NCI-H774 (cell line): ENCODE measurements at regions not wholly inside any gene's neighbourhood (a gene's known extent, or its start where the extent isn't known, plus 50 kb on each side); places are given as distances from the start of the nearest gene placed in this dataset.
"Not testable (repeated sequence)": the region's sequence is repeated elsewhere in the genome, so short reads cannot be mapped to it uniquely, and the experiment has no call there.

Experiments
- DNase-seq: peaks from one replicate; lab custom pipeline; 2025; lab: John Stamatoyannopoulos, UW

DNA sequence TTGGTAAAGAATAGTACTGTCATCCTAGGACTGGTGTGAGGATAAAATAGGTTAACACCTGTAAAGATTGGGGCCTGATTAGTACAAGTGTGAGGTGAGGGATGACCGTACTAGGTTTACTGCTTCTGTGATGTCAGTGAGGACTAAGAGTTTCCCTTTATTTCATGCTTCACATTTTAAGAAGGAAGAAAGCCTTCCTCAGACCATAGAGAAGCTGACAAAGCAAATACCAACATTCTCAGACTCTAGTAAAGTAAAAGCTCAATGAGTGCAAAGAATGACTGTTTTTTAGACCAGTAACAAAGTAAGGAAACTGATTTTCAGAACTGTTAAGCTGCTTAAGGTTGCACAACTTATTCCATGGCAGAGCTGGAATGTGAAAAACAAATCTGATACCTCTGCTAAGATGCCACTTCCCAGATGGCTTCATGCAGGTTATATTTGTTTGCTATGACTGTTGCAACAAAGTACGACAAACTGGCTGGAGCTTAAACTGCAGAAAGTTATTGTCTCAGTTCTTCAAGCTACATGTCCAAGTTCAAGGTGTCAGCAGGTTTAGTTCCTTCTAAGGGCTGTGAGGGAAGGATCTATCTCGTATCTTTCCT is 354.9 kb downstream of the RSL24D1 start:
- no peak for DNase-seq

GRCh38 chr15:54840621-54841398 is 355.9 kb downstream of the RSL24D1 start:
- DNase-seq = no peak

GRCh38 chr15:54839379-54839778 is 357.4 kb downstream of the RSL24D1 start:
- DNase-seq = no peak

DNA sequence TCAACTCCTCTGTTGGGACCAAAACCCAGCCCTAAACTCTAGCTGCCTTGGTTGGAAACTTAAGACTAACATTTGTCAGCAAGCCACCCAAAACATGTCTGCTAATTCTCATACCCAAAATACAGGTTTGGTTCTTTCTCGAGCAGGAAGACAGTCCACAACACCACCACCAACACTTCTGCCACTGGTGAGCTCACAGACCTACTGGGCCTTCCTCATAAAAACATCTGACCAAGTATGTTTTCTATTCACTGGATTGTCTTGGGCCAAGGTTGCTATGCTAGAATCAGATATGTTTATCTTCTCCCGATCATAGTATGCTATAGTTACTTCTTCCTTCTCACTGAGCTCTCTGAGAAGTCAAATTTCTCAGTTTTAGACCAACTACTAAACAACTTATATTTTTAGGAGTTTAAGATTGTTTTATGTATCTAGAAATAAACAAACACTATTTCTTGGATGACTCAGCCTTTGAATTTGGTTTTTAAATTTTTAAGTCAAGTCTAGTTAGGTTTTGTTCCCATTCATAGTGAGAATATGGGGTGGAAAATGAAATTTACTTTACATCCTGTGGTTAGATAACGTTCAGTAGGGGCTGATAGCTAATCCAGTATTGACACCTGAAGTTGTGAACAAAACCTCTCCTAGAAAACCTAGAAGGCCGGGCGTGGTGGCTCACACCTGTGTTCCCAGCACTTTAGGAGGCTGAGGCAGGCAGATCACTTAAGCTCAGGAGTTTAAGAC is 360.5 kb downstream of the RSL24D1 start:
- no peak for DNase-seq

DNA sequence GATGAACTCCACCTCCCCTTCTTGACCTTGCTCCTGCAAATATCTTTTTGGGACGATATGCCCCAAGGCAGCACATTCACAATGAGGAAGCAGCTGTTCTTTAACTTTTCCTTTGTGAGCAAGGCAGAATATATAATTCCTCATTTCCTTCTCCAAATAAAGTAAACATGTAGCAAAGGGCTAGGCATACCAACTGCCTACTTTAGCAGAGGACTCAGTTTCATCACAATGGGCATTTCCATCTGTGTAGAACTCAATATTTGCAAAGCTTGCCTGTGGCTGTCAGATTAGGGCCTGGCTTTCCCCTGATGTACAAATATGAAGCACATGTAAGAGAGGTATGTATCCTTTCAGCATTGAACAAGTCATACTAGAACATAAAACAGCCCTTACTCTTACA is 366.9 kb downstream of the RSL24D1 start:
- no peak for DNase-seq

DNA sequence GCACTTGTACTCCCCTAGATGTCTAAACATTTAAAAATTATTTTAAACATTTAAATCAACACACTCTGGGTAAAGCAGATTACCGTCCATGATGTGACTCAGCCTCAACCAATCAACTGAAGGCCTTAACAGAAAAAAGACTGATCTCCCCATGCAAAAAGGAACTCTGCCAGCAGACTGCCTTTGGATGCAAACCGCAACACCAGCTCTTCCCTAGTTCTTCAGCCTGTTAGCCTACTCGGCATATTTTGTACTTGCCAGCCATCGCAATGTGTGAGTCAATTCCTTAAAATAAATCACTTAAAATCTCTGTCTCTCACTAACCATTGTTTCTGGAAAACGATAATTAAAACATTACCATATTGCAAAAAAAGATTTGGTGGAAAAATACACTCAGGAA is 375.9 kb downstream of the RSL24D1 start:
- no peak for DNase-seq

GRCh38 chr15:54820098-54820497 is 376.6 kb downstream of the RSL24D1 start:
- DNase-seq = no peak

DNA sequence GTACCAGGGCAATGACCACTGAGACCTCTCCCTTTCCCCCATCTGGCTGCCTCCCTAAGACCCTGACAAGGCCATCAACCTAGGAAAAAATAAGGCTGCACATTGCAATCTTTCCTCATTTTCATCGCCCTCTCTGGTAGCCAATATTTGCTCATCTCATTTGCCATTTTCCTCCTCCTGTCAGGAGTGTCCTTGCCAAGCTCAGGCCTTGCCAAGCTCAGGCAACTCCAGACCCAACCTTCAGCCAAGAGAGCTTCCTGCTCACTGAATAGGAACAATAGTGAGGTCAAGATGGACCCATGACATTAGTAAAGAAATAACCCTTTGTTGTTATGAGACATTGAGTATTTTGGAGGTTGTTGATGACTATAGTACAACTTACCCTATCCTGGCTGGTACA is 380.3 kb downstream of the RSL24D1 start:
- no peak for DNase-seq

DNA sequence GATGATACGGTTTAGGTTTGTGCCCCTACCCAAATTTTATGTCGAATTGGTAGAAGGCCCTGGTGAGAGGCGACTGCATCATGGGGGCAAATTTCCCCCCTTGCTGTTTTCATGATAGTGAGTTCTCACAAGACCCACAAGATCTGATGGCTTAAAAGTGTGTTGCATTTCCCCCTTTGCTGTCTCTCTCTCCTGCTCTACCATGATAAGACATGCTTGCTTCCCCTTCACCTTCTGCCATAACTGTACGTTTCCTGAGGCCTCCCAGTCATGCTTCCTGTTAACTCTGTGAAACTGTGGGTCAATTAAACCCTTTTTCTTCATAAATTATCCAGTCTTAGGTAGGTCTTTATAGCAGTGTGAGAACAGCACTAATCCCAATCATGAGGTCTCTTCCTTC is 381.2 kb downstream of the RSL24D1 start:
- no peak for DNase-seq

GRCh38 chr15:54812383-54812782 is 384.4 kb downstream of the RSL24D1 start:
- DNase-seq = no peak

DNA sequence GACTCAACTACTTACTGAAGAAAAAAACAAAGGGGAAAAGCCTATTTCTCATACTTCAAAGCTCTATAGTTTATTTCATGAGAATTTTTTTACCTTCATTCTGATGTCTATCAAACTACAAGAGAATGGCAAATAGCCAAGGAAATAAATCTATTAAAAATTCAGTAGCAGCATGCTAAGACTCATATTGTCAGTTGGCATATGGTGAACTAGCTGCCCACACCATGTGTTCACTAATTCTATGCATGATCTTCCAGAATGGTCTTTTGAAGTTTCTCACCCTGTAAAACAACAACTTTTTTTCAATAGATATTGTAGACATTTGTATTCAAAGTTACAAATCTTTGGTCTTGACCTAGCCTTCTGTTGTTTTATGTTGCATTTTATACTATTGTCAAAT is 386.2 kb downstream of the RSL24D1 start:
- no peak for DNase-seq

GRCh38 chr15:54810031-54810430 is 386.7 kb downstream of the RSL24D1 start:
- no peak for DNase-seq

DNA sequence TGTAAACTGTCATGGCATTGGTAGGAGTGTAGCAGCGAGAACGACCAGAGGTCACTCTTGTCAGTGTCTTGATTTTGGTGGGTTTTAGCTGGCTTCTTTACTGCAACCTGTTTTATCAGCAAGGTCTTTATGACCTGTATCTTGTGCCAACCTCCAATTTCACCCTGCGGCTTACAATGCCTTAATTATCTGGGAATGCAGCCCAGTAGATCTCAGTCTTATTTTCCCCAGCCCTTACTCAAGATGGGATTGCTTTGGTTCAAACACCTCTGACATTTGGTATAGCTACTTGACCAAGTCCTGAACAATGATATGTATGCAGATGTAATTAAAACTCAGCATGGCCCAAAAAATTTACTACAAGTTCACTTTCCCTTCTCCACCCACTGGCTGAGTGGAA is 388.4 kb downstream of the RSL24D1 start:
- DNase-seq = no peak

DNA sequence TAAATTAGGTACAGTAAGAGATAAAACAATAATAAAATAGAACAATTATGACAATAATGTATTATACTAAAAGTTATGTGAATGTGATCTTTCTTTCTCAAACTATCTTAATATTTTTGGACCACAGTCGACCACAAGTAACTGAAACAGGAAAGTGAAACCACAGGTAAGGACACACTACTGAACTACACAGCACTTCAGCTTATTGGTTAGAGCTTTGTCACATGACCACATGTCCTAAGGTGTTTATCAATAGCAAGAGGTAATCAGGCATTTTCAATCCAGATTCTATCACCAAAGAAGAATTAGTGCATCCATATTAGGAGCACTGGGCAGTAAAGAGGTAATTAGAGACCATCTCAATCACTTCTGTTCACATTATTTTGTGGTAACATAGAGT is 392.8 kb downstream of the RSL24D1 start:
- DNase-seq = no peak

GRCh38 chr15:54803134-54803808 is 393.5 kb downstream of the RSL24D1 start:
- DNase-seq = no peak

- DNase-seq = no peak
Observed at GRCh38 chr15:54792526-54792925, 404.2 kb downstream of the RSL24D1 start.

DNA sequence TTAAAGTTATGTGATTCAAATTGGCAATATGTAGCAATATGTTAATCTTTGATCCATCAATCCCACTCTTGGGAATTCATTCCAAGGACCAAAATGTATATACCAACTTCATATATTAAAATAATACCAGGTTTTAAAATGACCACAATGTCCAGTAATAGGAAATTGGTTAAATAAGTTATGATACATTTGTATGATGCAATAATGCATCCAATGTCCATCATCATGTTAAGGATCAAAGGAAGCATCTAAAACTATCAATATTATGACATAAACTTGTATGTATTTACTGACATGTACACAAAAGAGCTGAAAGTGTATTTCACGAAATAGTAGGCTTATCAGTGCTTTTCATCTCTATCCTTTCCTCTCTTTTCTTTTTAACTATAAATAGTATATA is 406.0 kb downstream of the RSL24D1 start:
- DNase-seq = no peak

DNA sequence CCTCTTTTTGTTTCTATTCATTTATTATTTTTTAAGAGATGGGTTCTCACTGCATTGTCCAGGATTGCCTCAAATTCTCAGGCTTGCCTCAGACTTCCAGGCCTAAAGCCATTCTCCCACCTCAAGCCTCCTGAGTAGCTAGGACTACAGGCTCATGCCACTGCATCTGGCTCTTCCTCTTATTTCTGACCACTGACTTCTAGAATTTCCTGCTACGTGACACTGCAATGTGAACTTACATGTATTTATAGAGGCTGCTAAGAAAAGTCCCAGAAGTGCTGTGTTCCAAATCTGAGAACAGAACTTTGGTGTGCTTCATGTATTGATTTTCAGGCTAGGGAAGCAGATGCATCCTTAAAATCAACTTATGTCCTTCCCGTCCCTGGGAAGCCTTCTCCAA is 407.4 kb downstream of the RSL24D1 start:
- no peak for DNase-seq

GRCh38 chr15:54781220-54781619 is 415.5 kb downstream of the RSL24D1 start:
- not testable (repeated sequence) for DNase-seq

DNA sequence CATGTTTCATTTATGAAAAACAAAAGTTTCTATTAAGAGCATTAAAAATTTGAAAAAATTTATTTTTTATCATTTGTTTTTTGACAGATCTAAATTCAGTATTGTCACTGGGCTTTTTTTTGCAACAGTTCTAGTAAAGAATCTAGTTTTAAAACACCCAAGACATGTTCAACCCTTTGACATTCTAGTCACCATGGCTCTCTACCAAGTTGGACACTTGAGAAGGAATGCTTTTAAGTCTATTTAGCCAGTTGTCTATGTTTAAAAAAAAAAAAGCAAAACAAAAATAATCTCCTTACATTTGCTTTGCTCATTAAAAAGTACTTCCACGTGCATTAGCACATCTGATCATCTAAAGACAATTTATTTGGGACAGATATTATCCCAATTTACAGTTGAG is 417.5 kb downstream of the RSL24D1 start:
- DNase-seq = no peak

DNA sequence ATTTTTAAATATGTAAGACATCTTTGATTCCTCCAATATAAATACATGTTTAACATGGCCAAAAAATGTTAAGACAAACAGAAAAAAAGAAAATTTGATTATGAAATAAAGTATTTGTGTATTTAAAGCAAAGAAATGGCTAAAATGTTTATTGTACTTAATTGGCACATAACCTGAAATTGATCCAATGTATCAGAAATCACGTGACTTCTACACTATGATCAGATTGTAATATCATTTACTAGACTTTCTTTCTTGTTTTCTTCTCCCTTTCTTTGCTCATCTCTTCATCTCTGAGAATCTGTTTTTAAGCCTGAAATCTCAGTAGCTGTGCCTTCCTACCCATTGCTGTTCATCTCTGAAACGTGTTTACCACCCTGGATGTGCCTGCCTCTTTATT is 420.3 kb downstream of the RSL24D1 start:
- no peak for DNase-seq

DNA sequence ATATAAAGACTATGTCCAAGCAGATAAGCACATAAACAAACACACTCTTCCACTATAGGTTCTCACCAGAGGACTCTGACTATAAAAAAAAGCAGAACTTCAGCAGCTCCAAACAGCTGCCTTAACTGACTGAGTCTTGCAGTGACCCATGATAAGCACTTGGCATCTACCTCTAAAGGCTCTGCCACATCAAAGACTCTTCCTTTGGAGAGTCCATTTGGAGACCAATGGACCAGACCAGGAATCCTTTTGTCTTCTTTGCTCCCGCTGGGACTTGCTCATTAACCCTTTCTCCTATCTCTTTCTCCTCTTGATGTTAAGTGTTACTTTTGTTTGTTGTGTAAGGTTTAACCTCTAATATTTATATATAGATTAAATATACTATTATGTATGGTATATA is 424.1 kb downstream of the RSL24D1 start:
- no peak for DNase-seq

GRCh38 chr15:54749461-54749860 is 447.3 kb downstream of the RSL24D1 start:
- not testable (repeated sequence) for DNase-seq
